ENCODE measurements at regions not wholly inside any gene's neighbourhood (a gene's known extent, or its start where the extent isn't known, plus 50 kb on each side); places are given as distances from the start of the nearest gene placed in this dataset.

DNA sequence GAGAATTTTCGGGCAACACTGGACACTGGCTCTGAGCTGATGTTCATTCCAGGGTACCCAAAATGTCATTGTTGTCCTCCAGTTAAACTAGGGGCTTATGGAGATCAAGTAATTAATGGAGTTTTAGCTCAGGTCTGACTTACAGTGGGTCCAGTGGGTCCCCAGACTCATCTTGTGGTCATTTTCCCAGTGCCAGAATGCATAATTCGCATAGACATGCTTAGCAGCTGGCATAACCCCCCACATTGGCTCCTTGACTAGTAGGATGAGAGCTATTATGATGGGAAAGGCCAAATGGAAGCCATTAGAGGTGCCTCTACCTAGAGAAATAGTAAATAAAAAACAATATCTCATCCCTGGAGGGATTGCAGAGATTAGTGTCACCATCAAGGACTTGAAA, 818.9 kb downstream of the TMTC2 start:
- no peak overlapping the region for H2BK12ac ChIP-seq (ENCODE audit: low read depth, low read length)
- H3K27ac ChIP-seq (ENCODE audit: low read depth, low read length) = no peak overlapping the region
- no peak overlapping the region for H3K23ac ChIP-seq (ENCODE audit: insufficient read length)
- 89% methylated on average over 2 of the region's 2 CpGs; no CpG with 5 or more reads in 1 of the 2 experiments for WGBS, 2 experiments (ENCODE audit: extremely low coverage in 1 of 2, insufficient coverage in 1 of 2, insufficient read length in 1 of 2, insufficient replicate concordance in 2 of 2, low coverage in 1 of 2, low lambda C conversion rate in 2 of 2, missing lambda C conversion rate in 1 of 2)
- H3K36me3 ChIP-seq (ENCODE audit: control insufficient read depth in 2 of 4, insufficient read depth in 4 of 4, low read length in 3 of 4) = no peaks in the 10 kb centered on the region
- H2BK120ac ChIP-seq (replicated peaks; ENCODE audit: low read depth, low read length) = no peak overlapping the region
- H3K27me3 ChIP-seq (replicated peaks in 1 of 4; ENCODE audit: control insufficient read depth in 3 of 4, extremely low read depth in 1 of 4, insufficient read depth in 3 of 4, low read length in 3 of 4) = no peaks in the 10 kb centered on the region
- H4K20me1 ChIP-seq (replicated peaks in 1 of 2; ENCODE audit: control insufficient read depth in 1 of 2, insufficient read depth in 2 of 2, low read length in 2 of 2) = no peaks in the 10 kb centered on the region
- TF ChIP-seq GABPA (IDR thresholded peaks at IDR 0.05; ENCODE audit: borderline replicate concordance, insufficient read depth, low read length) (no peak), CEBPB (IDR thresholded peaks at IDR 0.05; ENCODE audit: low read depth, low read length) (no peak), NRF1 (IDR thresholded peaks at IDR 0.05; ENCODE audit: low read depth, low read length) (no peak), KDM1A (IDR thresholded peaks at IDR 0.05; ENCODE audit: borderline replicate concordance, low read length) (no peak), CHD1 (IDR thresholded peaks at IDR 0.05; ENCODE audit: low read depth, low read length) (no peak), SP1 (IDR thresholded peaks at IDR 0.05; ENCODE audit: low read depth, low read length) (no peak)
- DNase-seq (ENCODE audit: low read depth in 1 of 2, low spot score in 2 of 2) (no peak), FAIRE-seq (no peak)
- POLR2A ChIA-PET (ENCODE audit: partially characterized antibody) = no interaction called here
- no peak overlapping the region for H3K4me2 ChIP-seq (ENCODE audit: insufficient read depth in 1 of 2, low read depth in 2 of 2, low read length in 2 of 2)
- H4K5ac ChIP-seq (ENCODE audit: insufficient read length, low read depth, low read length) = no peak overlapping the region
- H2AK5ac ChIP-seq (ENCODE audit: low read depth, low read length) = no peak overlapping the region
- H3K4me1 ChIP-seq (replicated peaks in 1 of 4; ENCODE audit: control insufficient read depth in 3 of 4, insufficient read depth in 4 of 4, low read length in 3 of 4) = no peaks in the 10 kb centered on the region
- H2BK20ac ChIP-seq (ENCODE audit: low read length) = no peak overlapping the region
- no peak overlapping the region for H4K8ac ChIP-seq (ENCODE audit: extremely low read depth, insufficient read depth, low read length)
- H2AFZ ChIP-seq (ENCODE audit: low read length) = no peak overlapping the region
- H3K4ac ChIP-seq (replicated peaks; ENCODE audit: insufficient read length, low read depth, low read length) = no peak overlapping the region
- no peak overlapping the region for H2BK15ac ChIP-seq (ENCODE audit: low read length)
- H3K14ac ChIP-seq (ENCODE audit: insufficient read length) = no peak overlapping the region
- no peak overlapping the region for H3K18ac ChIP-seq (ENCODE audit: extremely low read depth, low read length)
- H3K4me3 ChIP-seq (ENCODE audit: extremely low read depth in 1 of 4, insufficient read depth in 2 of 4, low read depth in 3 of 4, low read length in 4 of 4) = no peak overlapping the region
- H3K9me3 ChIP-seq (ENCODE audit: insufficient read depth in 2 of 2, low read depth in 1 of 2, low read length in 1 of 2) = peaks cover 0 to 5% of the 10 kb centered on the region in 2 experiments; a peak in 2 of 4 replicates
- no peak overlapping the region for H4K91ac ChIP-seq (replicated peaks; ENCODE audit: insufficient read length, low read length)
- no peak overlapping the region for H2BK5ac ChIP-seq (ENCODE audit: low read depth, low read length)
- no peaks in the 10 kb centered on the region for H3K79me1 ChIP-seq (ENCODE audit: low read depth, low read length)
- no peaks in the 10 kb centered on the region; the same call in 1 of the 2 replicates for H3K23me2 ChIP-seq (ENCODE audit: low read depth, low read length)
- H3K56ac ChIP-seq (replicated peaks; ENCODE audit: insufficient read length, low read depth, low read length) = no peak overlapping the region
- no peaks in the 10 kb centered on the region for H3K79me2 ChIP-seq (ENCODE audit: control insufficient read depth in 1 of 2, insufficient read depth in 2 of 2, low read length in 2 of 2)
- CTCF ChIA-PET (ENCODE audit: partially characterized antibody) = no interaction called here
- H3K9ac ChIP-seq (replicated peaks in 1 of 4; ENCODE audit: extremely low read depth in 1 of 4, low read depth in 3 of 4, low read length in 3 of 4) = no peak overlapping the region

All from H1 (cell line).